SW480 (cell line): ENCODE measurements at regions not wholly inside any gene's neighbourhood (a gene's known extent, or its start where the extent isn't known, plus 50 kb on each side); places are given as distances from the start of the nearest gene placed in this dataset.
"Not testable (repeated sequence)": the region's sequence is repeated elsewhere in the genome, so short reads cannot be mapped to it uniquely, and the experiment has no call there.

Experiments used
- DNase-seq: peaks from one replicate; pipeline ENCODE4 v3.0.0-alpha.2; 2016; ENCODE audit warnings: low spot score

DNA sequence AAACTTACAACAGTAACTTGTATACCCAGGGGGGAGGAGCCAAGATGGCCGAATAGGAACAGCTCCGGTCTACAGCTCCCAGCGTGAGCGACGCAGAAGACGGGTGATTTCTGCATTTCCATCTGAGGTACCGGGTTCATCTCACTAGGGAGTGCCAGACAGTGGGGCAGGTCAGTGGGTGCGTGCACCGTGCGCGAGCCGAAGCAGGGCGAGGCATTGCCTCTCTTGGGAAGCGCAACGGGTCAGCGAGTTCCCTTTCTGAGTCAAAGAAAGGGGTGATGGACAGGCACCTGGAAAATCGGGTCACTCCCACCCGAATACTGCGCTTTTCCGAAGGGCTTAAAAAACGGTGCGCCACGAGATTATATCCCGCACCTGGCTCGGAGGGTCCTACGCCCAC, 278.8 kb downstream of the FAM47B start:
- not testable (repeated sequence) for DNase-seq

DNA sequence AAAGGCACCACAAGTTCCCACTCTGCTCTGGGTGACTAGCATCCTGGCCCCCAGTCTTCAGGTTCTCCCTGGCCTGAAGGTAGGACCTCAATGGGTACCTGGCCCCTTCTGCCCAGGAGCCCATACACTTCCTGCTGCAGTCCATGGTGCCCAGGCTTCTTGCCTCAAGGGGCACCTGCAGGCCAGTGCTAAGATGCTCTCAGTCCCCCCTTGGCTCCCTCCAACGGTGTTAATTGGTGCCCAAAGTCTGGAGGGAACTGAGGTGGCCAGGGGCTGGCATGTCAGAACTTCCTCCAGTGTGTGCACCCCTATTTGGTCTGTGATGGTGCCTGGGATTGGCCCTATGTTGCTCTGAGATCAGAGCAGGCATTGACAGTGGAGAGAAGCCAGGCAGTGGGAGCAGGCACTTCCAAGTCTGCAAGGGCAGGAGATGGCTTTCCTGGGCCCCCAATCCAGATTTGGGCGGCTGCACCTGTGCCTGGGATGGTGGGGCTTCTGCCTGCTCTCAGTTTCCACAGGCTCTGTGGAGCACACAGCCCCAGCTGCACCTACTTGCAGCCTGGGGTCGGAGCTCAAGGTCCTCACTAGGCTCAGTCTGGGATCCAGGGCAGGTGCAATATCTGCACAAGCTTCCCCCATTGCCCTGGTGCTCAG, 301.6 kb downstream of the FAM47B start:
- no peak for DNase-seq

- DNase-seq, result no peak
Measured at GRCh38 chrX:35244796-35245508, 302.4 kb downstream of the FAM47B start.

DNA sequence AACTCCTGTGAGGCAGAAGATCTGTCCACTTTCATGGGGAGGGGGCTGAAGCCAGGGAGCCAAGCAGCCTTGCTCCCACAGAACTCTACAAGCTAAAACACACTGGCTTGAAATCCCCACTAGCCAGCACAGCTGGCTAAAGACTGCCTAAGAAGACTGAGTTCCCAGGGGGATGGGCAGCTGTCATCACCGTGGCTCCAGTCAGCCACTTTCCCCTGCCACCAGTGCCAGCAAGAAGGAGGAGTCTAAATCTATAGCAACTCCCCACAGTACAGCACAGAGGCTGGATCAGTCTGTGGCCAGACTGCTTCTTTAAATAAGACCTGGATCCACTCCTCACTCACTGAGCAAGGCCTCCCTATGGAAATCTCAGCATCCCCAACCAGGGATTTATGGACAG, 308.6 kb downstream of the FAM47B start:
- DNase-seq, result no peak

DNA sequence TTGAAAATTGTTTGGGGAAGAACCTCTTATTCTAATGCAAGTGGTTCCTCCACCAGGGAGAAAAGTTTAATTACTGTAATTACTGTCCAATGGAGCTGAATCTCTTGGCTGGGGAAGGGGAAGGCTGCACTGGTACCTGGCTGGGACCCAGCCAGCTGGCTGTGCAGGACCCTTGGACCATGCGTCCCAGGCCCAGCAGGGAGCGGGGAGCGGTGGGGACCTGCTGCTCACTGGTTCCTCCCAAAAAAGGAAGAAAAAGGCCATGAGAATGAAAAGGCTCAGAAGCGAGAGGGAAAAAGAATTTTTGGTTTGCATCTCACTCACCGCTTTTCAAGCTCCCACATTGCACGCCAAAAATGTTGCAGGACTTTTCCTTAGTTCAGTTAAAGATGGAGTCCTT, 333.5 kb downstream of the FAM47B start:
- DNase-seq, result no peak

DNA sequence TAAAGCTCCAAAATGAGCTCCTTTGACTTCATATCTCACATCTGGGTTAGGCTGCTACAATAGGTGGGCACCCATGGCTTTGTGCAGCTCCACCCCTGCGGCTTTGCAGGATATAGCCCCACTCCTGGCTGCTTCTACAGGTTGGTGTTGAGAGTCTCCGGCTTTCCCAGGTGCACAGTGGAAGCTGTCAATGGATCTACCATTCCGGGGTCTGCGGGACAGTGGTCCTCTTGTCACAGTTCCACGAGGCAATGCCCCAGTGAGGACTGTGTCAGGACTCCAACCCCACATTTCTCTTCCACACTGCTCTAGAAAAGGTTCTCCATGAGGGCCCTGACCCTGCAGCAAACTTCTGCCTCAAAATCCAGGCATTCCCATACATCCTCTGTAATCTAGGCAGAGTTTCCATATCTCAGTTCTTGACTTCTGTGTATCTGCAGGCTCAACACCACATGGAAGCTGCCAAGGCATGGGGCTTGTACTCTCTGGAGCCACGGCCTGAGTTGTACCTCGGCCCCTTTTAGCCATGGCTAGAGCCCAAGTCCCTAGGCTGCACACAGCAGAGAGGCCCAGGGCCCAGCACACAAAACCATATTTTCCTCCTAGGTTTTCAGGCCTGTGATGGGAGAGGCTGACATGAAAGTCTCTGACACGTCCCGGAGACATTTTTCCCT, 342.8 kb downstream of the FAM47B start:
- no peak for DNase-seq

- no peak for DNase-seq
Measured at GRCh38 chrX:35288657-35289056, 346.1 kb downstream of the FAM47B start.

GRCh38 chrX:35289952-35290351, 347.4 kb downstream of the FAM47B start:
- DNase-seq, result no peak

DNA sequence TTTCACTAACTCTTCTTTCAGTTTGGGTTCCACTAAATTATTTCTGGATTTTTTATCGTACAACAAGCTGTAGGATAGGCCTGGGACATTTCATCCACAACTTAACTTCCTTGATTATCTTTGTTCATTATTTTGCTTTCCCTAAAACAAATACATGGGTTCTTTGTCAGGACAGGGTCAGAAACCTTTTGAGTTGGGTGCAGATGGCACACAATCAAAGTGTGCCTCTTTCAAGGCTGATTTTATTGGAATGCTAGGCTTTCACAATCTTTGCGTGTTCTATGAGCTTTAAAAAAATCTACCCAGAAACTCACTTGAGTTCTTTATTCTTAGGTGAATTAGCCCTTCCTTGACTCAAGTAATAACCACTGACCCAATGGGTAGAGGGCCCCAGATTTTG, 348.4 kb downstream of the FAM47B start:
- DNase-seq, result no peak

GRCh38 chrX:35292522-35292921, 349.9 kb downstream of the FAM47B start:
- DNase-seq, result no peak

DNA sequence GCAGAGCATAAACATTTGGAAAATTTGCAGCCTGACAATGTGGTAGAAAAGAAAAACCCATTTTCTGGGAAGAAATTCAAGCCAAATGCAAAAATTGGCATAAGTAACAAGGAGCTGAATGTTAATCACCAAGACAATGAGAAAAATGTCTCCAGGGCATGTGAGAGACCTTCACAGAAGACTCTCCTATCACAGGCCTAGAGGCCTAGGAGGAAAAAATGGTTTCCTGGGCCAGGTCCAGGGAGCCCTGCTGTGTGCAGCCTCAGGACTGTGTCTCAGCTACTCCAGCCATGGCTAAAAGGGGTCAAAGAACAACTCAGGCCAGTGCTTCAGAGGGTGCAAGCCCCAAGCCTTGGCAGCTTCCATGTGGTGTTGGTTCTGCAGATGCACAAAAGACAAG, 362.4 kb downstream of the FAM47B start:
- DNase-seq, result not testable (repeated sequence)

GRCh38 chrX:35339796-35340195, 397.2 kb downstream of the FAM47B start:
- DNase-seq, result no peak

DNA sequence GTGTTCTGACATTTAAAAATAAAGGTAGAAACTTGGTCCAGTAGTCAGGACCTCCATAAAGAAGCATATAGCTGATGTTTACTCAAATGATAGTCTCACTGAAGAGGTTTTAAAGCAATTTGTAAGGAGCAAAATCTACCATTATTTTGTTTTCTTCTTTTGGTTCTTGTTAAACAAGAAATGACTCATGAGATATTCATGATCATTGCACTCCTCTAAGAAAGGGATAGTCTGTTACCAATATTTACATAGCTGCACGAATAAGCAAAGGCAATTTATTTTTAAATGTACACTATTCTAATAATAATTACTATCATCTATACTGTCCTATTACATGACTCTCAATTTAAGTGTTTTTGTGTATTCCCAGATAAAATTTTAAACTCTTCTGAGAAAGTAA, 397.9 kb downstream of the FAM47B start:
- DNase-seq, result no peak

DNA sequence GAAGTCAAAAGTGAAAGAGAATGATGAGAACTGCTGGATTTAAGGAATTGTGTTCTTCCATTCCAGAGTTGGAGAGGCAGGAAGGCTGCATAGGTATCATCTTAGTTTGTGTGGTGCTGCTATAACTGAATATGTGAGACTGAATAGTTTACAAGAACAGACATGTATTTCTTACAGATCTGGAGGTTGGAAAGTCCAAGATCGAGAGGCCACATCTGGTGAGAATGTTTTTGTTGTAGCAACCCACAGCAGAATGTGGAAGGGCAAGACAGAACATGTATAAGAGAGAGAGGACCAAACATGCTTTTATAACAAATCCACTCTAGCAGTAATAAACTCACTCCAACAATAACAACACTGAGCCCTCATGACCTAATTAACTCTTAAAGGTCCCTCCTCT, 408.6 kb downstream of the FAM47B start:
- no peak for DNase-seq

DNA sequence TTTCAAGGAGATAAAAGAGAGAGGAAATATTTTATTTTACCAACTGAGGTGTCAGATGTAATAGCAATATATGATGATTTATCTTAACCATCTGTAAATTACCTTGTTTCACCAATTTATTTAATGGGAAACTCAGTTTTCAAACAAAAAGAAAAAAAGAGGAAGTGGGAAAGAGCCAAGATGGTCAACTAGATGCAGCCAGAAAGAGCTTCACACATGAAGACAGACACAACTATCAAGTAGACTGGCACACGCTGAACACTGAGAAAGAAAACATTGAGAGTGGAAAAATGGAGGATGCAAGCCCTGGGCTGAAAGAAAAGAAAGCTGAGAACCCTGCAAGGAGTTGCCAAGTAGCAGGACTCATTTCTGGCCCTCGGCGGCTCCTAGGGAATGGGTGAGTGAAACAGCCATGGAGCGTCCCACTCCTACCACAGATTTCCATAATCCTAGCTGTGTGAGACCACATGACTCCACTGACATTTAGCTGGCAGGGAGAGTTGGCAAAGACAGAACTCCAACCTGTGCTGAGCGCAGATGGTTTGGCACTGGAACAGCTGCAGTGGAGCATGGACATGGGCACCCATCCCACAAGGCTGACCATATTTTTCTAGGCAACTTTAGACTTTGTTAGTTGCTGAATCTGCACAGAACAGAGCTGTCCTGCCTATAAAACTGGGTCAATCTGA, 409.3 kb downstream of the FAM47B start:
- DNase-seq, result no peak

DNA sequence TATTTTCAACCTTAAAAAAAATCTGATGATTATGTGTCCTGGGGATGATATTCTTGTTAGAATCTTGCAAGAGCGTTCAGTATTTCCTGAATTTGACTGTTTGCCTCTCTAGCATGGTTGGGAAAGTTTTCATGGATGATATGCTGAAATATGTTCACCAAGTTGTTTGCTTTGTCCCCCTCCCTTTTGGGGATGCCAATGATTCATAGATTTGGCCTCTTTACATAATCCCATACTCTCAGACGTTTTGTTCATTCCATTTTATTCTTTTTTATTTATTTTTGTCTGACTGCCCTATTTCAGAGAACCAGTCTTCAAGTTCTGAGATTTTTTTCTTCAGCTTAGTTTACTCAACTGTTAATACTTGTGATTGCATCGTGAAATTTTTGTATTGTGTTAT, 415.1 kb downstream of the FAM47B start:
- DNase-seq, result no peak

DNA sequence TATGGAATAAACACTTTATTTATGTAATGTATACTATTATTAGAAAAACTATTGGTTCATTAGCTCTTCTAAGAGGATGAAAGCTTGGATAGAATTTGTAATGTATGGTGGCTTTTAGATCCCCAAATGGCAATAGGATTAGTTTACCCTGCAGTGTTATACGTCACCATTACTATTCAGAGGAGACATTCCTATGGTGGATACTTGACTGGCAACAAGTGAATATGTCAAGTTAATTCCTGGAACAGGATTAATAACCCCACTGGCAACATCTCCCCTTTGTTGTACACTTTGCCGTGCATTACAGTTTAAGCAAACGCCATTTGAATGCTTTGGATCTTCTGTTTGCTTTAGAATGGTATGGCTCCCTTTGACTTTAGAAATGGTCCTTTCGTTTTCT, 420.3 kb downstream of the FAM47B start:
- no peak for DNase-seq

GRCh38 chrX:35374116-35374515, 424.0 kb upstream of the MAGEB16 start:
- no peak for DNase-seq

- peak; percentile 50 for DNase-seq
Measured at GRCh38 chrX:35380808-35381700, 417.1 kb upstream of the MAGEB16 start.

DNA sequence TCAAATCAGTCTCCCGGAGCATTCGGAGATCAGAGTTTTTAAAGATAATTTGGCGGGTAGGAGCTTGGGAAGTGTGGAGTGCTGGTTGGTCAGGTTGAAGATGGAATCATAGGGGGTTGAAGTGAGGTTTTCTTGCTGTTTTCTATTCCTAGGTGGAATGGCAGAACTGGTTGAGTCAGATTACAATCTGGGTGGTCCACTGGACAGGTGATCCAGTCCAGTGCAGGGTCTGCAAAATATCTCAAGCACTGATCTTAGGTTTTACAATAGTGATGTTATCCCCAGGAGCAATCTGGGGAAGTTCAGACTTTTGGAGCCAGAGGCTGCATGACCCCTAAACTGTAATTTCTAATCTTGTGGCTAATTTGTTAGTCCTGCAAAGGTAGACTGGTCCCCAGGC, 416.4 kb upstream of the MAGEB16 start:
- DNase-seq, result not testable (repeated sequence)

DNA sequence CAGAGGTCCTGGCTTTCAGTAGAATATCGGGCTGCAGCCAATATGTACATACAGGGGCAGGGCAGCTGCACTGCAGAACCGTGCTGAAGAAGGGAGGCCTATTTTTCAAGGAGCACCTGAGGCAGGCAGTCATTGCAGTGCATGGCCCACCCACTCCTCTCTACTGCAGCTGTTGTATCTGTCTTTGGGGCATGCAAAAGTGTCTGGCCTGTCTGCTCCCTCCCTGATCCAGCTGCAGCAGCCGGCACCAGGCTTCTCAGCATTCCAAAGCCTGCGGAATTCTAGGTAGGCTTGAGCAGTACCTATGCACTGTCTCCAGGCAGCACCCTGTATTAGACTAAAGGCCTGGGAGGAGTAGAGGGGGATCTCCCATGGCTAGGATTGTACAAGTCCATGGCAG, 415.2 kb upstream of the MAGEB16 start:
- DNase-seq, result no peak

GRCh38 chrX:35392232-35392631, 405.9 kb upstream of the MAGEB16 start:
- no peak for DNase-seq
